Astrocyte (in vitro differentiated cells and primary cell): ENCODE measurements at regions not wholly inside any gene's neighbourhood (a gene's known extent, or its start where the extent isn't known, plus 50 kb on each side); places are given as distances from the start of the nearest gene placed in this dataset.

Experiments
- DNase-seq: peaks from one replicate; pipeline ENCODE4 v3.0.0-alpha.2; 2010; ENCODE audit warnings: low read depth
- FAIRE-seq: peaks from 2 replicates; lab custom pipeline; 2011; peaks lifted over from hg19 to GRCh38; lab: Jason Lieb, UNC
- H2AFZ ChIP-seq: 2 replicates; pipeline ENCODE4 v1.6.0; 2012; ENCODE audit warnings: low read depth, low read length, inconsistent platforms
- H3K27ac ChIP-seq: 2 replicates; pipeline ENCODE4 v1.5.1; 2011; ENCODE audit warnings: low read depth, low read length, inconsistent platforms
- H3K27me3 ChIP-seq: 2 replicates; pipeline ENCODE4 v1.6.0; 2011; ENCODE audit warnings: low read length, inconsistent platforms; ENCODE audit not compliant: insufficient read depth
- H3K36me3 ChIP-seq: 2 replicates; pipeline ENCODE4 v1.5.1; 2011; ENCODE audit warnings: low read length, inconsistent platforms; ENCODE audit not compliant: insufficient read depth
- H3K4me1 ChIP-seq: 2 replicates; pipeline ENCODE4 v1.5.1; 2011; ENCODE audit warnings: low read length, inconsistent platforms; ENCODE audit not compliant: insufficient read depth
- H3K4me2 ChIP-seq: 2 replicates; pipeline ENCODE4 v1.6.0; 2012; ENCODE audit warnings: low read length, inconsistent platforms
- H3K4me3 ChIP-seq: 2 replicates; pipeline ENCODE4 v1.5.1; 2011; ENCODE audit warnings: low read depth, mild to moderate bottlenecking, low read length, inconsistent platforms; ENCODE audit not compliant: insufficient read depth
- H3K79me2 ChIP-seq: 2 replicates; pipeline ENCODE4 v1.6.0; 2012; ENCODE audit warnings: mild to moderate bottlenecking, low read length, inconsistent platforms; ENCODE audit not compliant: insufficient read depth
- H3K9ac ChIP-seq: 2 replicates; pipeline ENCODE4 v1.6.0; 2012; ENCODE audit warnings: mild to moderate bottlenecking, low read length, inconsistent platforms
- H3K9me3 ChIP-seq: 2 replicates; pipeline ENCODE4 v1.5.1; 2012; ENCODE audit warnings: low read depth, mild to moderate bottlenecking, low read length, inconsistent platforms; ENCODE audit not compliant: insufficient read depth
- H4K20me1 ChIP-seq: 2 replicates; pipeline ENCODE4 v1.6.0; 2012; ENCODE audit warnings: low read length, inconsistent platforms; ENCODE audit not compliant: insufficient read depth
- H3K27ac Mint-ChIP-seq: one replicate; pipeline ENCODE4 v1.8.0; 2021; ENCODE audit warnings: mild to moderate bottlenecking, mixed read lengths; ENCODE audit not compliant: unreplicated experiment
- H3K27me3 Mint-ChIP-seq: one replicate; pipeline ENCODE4 v1.8.0; 2021; ENCODE audit warnings: low read depth, mixed read lengths; ENCODE audit not compliant: unreplicated experiment
- H3K36me3 Mint-ChIP-seq: one replicate; pipeline ENCODE4 v1.8.0; 2021; ENCODE audit warnings: low read depth, mixed read lengths; ENCODE audit not compliant: unreplicated experiment
- H3K4me1 Mint-ChIP-seq: one replicate; pipeline ENCODE4 v1.8.0; 2021; ENCODE audit warnings: low read depth, mixed read lengths; ENCODE audit not compliant: unreplicated experiment
- H3K4me3 Mint-ChIP-seq: one replicate; pipeline ENCODE4 v1.8.0; 2021; ENCODE audit warnings: mild to moderate bottlenecking, moderate library complexity, mixed read lengths; ENCODE audit not compliant: unreplicated experiment
- H3K9me3 Mint-ChIP-seq: one replicate; pipeline ENCODE4 v1.8.0; 2021; ENCODE audit warnings: mild to moderate bottlenecking, mixed read lengths; ENCODE audit not compliant: unreplicated experiment
- EZH2 ChIP-seq: IDR thresholded peaks from 2 replicates; pipeline ENCODE4 v1.6.1; 2012; ENCODE audit warnings: mild to moderate bottlenecking, low read length, inconsistent platforms; ENCODE audit not compliant: insufficient read depth
- TF ChIP-seq, protein P1 (sequence below): IDR thresholded peaks from 2 replicates; pipeline ENCODE4 v1.5.1; 2011; ENCODE audit warnings: low read depth, mild to moderate bottlenecking, inconsistent platforms, low read length, moderate library complexity; ENCODE audit not compliant: insufficient read depth

DNA sequence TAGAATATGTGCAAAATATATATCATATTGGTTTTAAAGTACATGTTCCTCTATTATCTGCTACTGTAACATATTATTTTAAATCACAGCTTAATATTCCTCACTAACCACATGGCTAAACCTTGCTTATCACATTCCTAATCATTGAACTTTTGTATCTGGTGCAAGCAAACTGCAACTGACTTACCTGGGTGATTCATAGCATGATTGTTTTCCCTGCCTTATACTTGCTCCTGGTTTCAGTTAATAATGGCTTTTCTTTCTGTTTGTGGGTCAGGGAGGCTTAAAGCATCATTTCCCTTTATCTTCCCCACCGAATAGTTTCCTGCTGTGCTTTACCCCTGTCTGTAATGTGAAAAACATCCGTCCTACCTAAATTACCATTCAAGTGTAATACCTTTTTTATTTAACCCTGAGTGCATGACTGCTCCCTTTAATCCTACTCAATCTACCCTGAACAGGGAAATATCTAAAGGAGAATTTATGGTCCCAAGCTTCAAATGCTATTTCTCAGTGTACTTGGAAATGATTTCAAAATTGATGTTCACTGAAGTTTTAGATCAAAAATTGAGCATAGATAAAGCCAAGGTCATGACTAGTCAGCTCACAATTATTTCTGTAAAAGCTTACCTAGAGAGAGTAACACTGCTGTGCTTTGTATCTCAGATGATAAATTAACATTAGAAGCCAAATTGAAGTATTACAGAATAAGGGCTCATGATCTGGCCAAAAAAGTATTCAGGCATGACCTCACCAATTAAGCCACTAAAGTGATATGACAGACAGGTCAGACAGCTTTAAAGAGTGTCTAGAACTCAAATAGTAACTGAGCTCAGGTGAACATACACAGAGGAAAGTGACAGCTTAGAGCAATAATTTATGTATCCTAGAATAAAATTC lies 507.1 kb downstream of the BRINP3 start:
- Histone ChIP-seq H3K79me2 (no peaks in the 10 kb centered on the region), H2AFZ (no peak overlapping the region), H4K20me1 (no peaks in the 10 kb centered on the region), H3K4me2 (no peak overlapping the region), H3K9me3 (no peaks in the 10 kb centered on the region), H3K9ac (no peak overlapping the region), H3K4me1 (no peaks in the 10 kb centered on the region), H3K4me3 (no peak overlapping the region), H3K36me3 (no peaks in the 10 kb centered on the region), H3K27ac (no peak overlapping the region), H3K27me3 (no peaks in the 10 kb centered on the region)
- Mint-ChIP-seq H3K9me3 (no peaks in the 10 kb centered on the region), H3K36me3 (no peaks in the 10 kb centered on the region), H3K4me1 (peaks cover 2% of the 10 kb centered on the region), H3K27ac (no peak overlapping the region), H3K4me3 (no peak overlapping the region), H3K27me3 (no peaks in the 10 kb centered on the region)
- no peak for TF ChIP-seq EZH2
- TF ChIP-seq, protein P1, sequence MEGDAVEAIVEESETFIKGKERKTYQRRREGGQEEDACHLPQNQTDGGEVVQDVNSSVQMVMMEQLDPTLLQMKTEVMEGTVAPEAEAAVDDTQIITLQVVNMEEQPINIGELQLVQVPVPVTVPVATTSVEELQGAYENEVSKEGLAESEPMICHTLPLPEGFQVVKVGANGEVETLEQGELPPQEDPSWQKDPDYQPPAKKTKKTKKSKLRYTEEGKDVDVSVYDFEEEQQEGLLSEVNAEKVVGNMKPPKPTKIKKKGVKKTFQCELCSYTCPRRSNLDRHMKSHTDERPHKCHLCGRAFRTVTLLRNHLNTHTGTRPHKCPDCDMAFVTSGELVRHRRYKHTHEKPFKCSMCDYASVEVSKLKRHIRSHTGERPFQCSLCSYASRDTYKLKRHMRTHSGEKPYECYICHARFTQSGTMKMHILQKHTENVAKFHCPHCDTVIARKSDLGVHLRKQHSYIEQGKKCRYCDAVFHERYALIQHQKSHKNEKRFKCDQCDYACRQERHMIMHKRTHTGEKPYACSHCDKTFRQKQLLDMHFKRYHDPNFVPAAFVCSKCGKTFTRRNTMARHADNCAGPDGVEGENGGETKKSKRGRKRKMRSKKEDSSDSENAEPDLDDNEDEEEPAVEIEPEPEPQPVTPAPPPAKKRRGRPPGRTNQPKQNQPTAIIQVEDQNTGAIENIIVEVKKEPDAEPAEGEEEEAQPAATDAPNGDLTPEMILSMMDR, result no peak
- DNase-seq, result peak; percentile 8
- FAIRE-seq, result no peak

DNA sequence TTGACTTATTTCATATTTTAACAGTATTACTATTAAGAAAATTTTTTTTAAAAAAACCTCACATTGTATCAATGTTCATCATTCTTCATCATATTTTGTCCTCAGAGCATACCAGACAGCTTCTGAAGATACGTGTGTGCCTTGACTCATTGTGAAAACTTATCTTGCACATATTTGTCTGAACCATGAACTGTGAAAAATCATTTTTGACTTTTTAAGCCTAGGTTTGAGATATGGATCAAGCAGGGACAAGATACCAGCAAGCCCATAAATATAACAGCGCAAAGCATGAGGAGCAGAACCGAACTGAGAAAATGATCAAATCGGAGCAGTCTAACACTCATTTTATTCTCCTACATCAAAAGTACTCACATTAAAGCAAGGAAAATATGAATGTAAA lies 506.0 kb downstream of the BRINP3 start:
- H3K36me3 ChIP-seq, result no peaks in the 10 kb centered on the region
- TF ChIP-seq, protein P1, result no peak
- no peak for TF ChIP-seq EZH2
- no peaks in the 10 kb centered on the region for H3K27me3 Mint-ChIP-seq

DNA sequence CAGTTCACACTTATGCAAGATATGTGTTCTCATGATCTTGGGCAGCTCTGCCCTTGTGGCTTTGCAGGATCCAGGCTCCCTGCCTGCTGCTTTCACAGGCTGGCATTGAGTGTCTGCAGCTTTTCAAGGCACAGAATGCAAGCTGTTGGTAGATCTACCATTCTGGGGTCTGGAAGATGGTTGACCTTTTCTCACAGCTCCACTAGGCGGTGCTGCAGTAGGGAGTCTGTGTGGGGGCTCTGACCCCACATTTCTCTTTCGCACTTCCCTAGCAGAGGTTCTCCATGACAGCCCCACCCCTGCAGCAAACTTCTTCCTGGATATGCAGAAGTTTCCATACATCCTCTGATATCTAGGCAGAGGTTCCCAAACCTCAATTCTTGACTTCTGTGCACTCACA lies 500.5 kb downstream of the BRINP3 start:
- no peak for DNase-seq
- Mint-ChIP-seq H3K27ac (no peak overlapping the region), H3K4me3 (no peak overlapping the region), H3K4me1 (no peaks in the 10 kb centered on the region), H3K36me3 (no peaks in the 10 kb centered on the region), H3K9me3 (peaks cover 8% of the 10 kb centered on the region), H3K27me3 (no peaks in the 10 kb centered on the region)
- Histone ChIP-seq H3K9me3 (no peaks in the 10 kb centered on the region), H3K27ac (no peak overlapping the region), H3K4me2 (no peak overlapping the region), H3K27me3 (no peaks in the 10 kb centered on the region), H3K79me2 (no peaks in the 10 kb centered on the region), H3K4me1 (no peaks in the 10 kb centered on the region), H2AFZ (no peak overlapping the region), H3K4me3 (no peak overlapping the region), H3K9ac (no peak overlapping the region), H3K36me3 (no peaks in the 10 kb centered on the region), H4K20me1 (no peaks in the 10 kb centered on the region)
- FAIRE-seq, result no peak
- TF ChIP-seq, protein P1, result no peak

More for the DNA sequence above, 506.0 kb downstream of the BRINP3 start:
- Histone ChIP-seq H3K4me3 (no peak overlapping the region), H3K9me3 (no peaks in the 10 kb centered on the region), H3K4me1 (no peaks in the 10 kb centered on the region), H3K79me2 (no peaks in the 10 kb centered on the region), H2AFZ (no peak overlapping the region), H3K9ac (no peak overlapping the region), H4K20me1 (no peaks in the 10 kb centered on the region), H3K27me3 (no peaks in the 10 kb centered on the region), H3K4me2 (no peak overlapping the region), H3K27ac (no peak overlapping the region)
- Mint-ChIP-seq H3K27ac (no peak overlapping the region), H3K9me3 (peaks cover 3% of the 10 kb centered on the region), H3K4me1 (peaks cover 2% of the 10 kb centered on the region), H3K4me3 (no peak overlapping the region), H3K36me3 (no peaks in the 10 kb centered on the region)
- DNase-seq (no peak), FAIRE-seq (no peak)
